ENCODE measurements at regions not wholly inside any gene's neighbourhood (a gene's known extent, or its start where the extent isn't known, plus 50 kb on each side); places are given as distances from the start of the nearest gene placed in this dataset.

GRCh38 chr6:167735951-167736288 lies 90.8 kb upstream of the AFDN start (continued):
- TF ChIP-seq ARHGAP35 (CRISPR knock-in tag; IDR thresholded peaks at IDR 0.05; ENCODE audit: borderline replicate concordance) (no peak), RAD51 (IDR thresholded peaks at IDR 0.05; ENCODE audit: borderline replicate concordance) (no peak), NCOA5 (CRISPR knock-in tag; IDR thresholded peaks at IDR 0.05) (no peak), ZNF274 (CRISPR knock-in tag; IDR thresholded peaks at IDR 0.05) (0 out of 2 replicates have a peak, but pooled peaks have one; percentile 9), ZHX1 (CRISPR knock-in tag; IDR thresholded peaks at IDR 0.05; ENCODE audit: low read depth) (no peak), ZBTB44 (CRISPR knock-in tag; IDR thresholded peaks at IDR 0.05) (no peak), NR0B2 (CRISPR knock-in tag; IDR thresholded peaks at IDR 0.05) (no peak), NRL (CRISPR knock-in tag; IDR thresholded peaks at IDR 0.05; ENCODE audit: borderline replicate concordance) (no peak), CBFB (CRISPR knock-in tag; IDR thresholded peaks at IDR 0.05) (no peak), POLR2A (IDR thresholded peaks at IDR 0.05; ENCODE audit: insufficient read depth in 1 of 2, low read depth in 2 of 2, low read length in 2 of 2) (no peak), ZNF598 (CRISPR knock-in tag; IDR thresholded peaks at IDR 0.05; ENCODE audit: borderline replicate concordance) (no peak), ZNF691 (CRISPR knock-in tag; IDR thresholded peaks at IDR 0.05; ENCODE audit: borderline replicate concordance, low read depth) (no peak), HNRNPL (IDR thresholded peaks at IDR 0.05; ENCODE audit: low read depth, low read length) (0 out of 2 replicates have a peak, but pooled peaks have one; percentile 10), ZNF253 (CRISPR knock-in tag; IDR thresholded peaks at IDR 0.05; ENCODE audit: borderline replicate concordance) (no peak), ZNF607 (CRISPR knock-in tag; IDR thresholded peaks at IDR 0.05; ENCODE audit: borderline replicate concordance) (no peak), RNF2 (conservative IDR thresholded peaks at IDR 0.05; ENCODE audit: low read depth) (no peak), ZNF318 (CRISPR knock-in tag; IDR thresholded peaks at IDR 0.05) (no peak)
